ENCODE measurements at regions not wholly inside any gene's neighbourhood (a gene's known extent, or its start where the extent isn't known, plus 50 kb on each side); places are given as distances from the start of the nearest gene placed in this dataset.

GRCh38 chr10:6907877-6908530 lies 327.9 kb upstream of the PRKCQ start:
- Histone ChIP-seq H3K4me2 (ENCODE audit: low read depth, low read length) (no peak overlapping the region), H3K27ac (ENCODE audit: extremely low read length, insufficient read depth, low read length) (no peak overlapping the region), H3K36me3 (replicated peaks in 1 of 2; ENCODE audit: control insufficient read depth in 1 of 2, insufficient read depth in 2 of 2, low read length in 2 of 2) (no peaks in the 10 kb centered on the region), H3K79me2 (ENCODE audit: insufficient read depth, low read length) (no peaks in the 10 kb centered on the region), H3K9ac (ENCODE audit: insufficient read depth, low read depth, low read length) (no peak overlapping the region), H4K20me1 (ENCODE audit: insufficient read depth, low read length) (no peaks in the 10 kb centered on the region), H2AFZ (ENCODE audit: low read length) (no peak overlapping the region), H3K9me3 (ENCODE audit: low read length) (no peaks in the 10 kb centered on the region), H3K27me3 (ENCODE audit: control insufficient read depth in 1 of 2, insufficient read depth in 2 of 2, low read length in 2 of 2) (no peaks in the 10 kb centered on the region), H3K4me3 (replicated peaks in 1 of 3; ENCODE audit: insufficient read depth in 1 of 3, low read depth in 2 of 3, low read length in 3 of 3) (no peak overlapping the region), H3K4me1 (ENCODE audit: insufficient read depth, low read length) (no peaks in the 10 kb centered on the region)
- intact Hi-C loops (cut with micrococcal nuclease; ENCODE audit: unreplicated experiment): no loop called here
- WGBS (ENCODE audit: low lambda C conversion rate): 3% methylated on average over 4 of the region's 4 CpGs
- POLR2A ChIA-PET: no interaction called here
- in situ Hi-C loops (cut with HindIII; ENCODE audit: extremely low pct_ligation_motif_present, low pct_unique_long_range_greater_than_20kb): no loop called here
- ATAC-seq (no peak), DNase-seq (ENCODE audit: low spot score) (no peak), FAIRE-seq (no peak)
- no TSS peak for BruUV-seq (replicated peaks)
- CTCF ChIA-PET (ENCODE audit: low intra/inter-chr PET ratio, low total read pairs): no interaction called here
- TF ChIP-seq FOXO1 (CRISPR knock-in tag; IDR thresholded peaks at IDR 0.05) (no peak), RBM22 (optimal IDR thresholded peaks at IDR 0.05; ENCODE audit: low read length) (no peak), IRF9 (CRISPR knock-in tag; IDR thresholded peaks at IDR 0.05; ENCODE audit: borderline replicate concordance) (no peak), POLR2AphosphoS5 (IDR thresholded peaks at IDR 0.05; ENCODE audit: low read depth, low read length) (no peak), THAP11 (CRISPR knock-in tag; IDR thresholded peaks at IDR 0.05) (no peak), DDIT3 (CRISPR knock-in tag; IDR thresholded peaks at IDR 0.05) (no peak), ZNF773 (CRISPR knock-in tag; IDR thresholded peaks at IDR 0.05; ENCODE audit: borderline replicate concordance) (no peak), ZBTB20 (CRISPR knock-in tag; IDR thresholded peaks at IDR 0.05; ENCODE audit: borderline replicate concordance, low read depth) (no peak), ZNF737 (CRISPR knock-in tag; IDR thresholded peaks at IDR 0.05; ENCODE audit: borderline replicate concordance) (no peak), ZNF17 (CRISPR knock-in tag; IDR thresholded peaks at IDR 0.05) (no peak), HNF1B (CRISPR knock-in tag; IDR thresholded peaks at IDR 0.05) (no peak), ZBTB40 (IDR thresholded peaks at IDR 0.05) (no peak), ZBTB40 (CRISPR knock-in tag; IDR thresholded peaks at IDR 0.05) (no peak), ZFP41 (CRISPR knock-in tag; IDR thresholded peaks at IDR 0.05; ENCODE audit: borderline replicate concordance) (no peak)
